Mammary epithelial cell (primary cell): ENCODE measurements at regions not wholly inside any gene's neighbourhood (a gene's known extent, or its start where the extent isn't known, plus 50 kb on each side); places are given as distances from the start of the nearest gene placed in this dataset.

Experiments used
- EZH2 ChIP-seq: IDR thresholded peaks from 2 replicates; pipeline ENCODE4 v1.6.1; 2012; ENCODE audit warnings: low read length, inconsistent platforms, borderline replicate concordance
- TF ChIP-seq, protein P1 (sequence below), 2 donors: IDR thresholded peaks in 1 of 2; conservative IDR thresholded peaks in 1 of 2; 2 replicates each; pipeline ENCODE4 v1.5.1; 2011 to 2012; ENCODE audit warnings: inconsistent platforms in 2 of 2, low read length in 2 of 2, mild to moderate bottlenecking in 2 of 2, control low read depth in 1 of 2, low read depth in 1 of 2; ENCODE audit not compliant: insufficient read depth in 1 of 2; ENCODE audit errors: extremely low read depth in 1 of 2

DNA sequence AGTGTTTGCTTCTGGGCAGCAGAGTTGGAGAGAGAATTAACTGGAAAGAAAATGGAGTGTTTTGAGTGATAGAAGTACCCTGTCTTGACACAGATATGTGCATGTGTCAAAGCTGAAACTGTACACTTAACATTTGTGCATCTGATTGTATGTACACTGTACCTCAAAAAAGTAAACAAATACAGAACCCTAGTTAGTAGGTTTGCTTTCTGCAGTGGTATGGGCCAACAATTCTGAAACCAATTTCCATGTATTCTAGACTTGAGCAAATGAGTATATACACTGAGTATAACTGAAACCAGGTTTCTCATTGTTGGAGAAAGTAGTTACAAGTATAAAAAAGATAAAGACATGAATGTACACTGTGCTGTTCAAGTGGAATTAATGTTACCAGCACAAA is 52.4 kb downstream of the ELAPOR2 start:
- TF ChIP-seq, protein P1, sequence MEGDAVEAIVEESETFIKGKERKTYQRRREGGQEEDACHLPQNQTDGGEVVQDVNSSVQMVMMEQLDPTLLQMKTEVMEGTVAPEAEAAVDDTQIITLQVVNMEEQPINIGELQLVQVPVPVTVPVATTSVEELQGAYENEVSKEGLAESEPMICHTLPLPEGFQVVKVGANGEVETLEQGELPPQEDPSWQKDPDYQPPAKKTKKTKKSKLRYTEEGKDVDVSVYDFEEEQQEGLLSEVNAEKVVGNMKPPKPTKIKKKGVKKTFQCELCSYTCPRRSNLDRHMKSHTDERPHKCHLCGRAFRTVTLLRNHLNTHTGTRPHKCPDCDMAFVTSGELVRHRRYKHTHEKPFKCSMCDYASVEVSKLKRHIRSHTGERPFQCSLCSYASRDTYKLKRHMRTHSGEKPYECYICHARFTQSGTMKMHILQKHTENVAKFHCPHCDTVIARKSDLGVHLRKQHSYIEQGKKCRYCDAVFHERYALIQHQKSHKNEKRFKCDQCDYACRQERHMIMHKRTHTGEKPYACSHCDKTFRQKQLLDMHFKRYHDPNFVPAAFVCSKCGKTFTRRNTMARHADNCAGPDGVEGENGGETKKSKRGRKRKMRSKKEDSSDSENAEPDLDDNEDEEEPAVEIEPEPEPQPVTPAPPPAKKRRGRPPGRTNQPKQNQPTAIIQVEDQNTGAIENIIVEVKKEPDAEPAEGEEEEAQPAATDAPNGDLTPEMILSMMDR (conservative IDR thresholded peaks at IDR 0.05 in 1 of 2, IDR thresholded peaks at IDR 0.05 in 1 of 2; ENCODE audit: extremely low read depth in 1 of 2, insufficient read depth in 1 of 2, low read depth in 1 of 2, low read length in 2 of 2) = no peak
- no peak for TF ChIP-seq EZH2
